ENCODE measurements at regions not wholly inside any gene's neighbourhood (a gene's known extent, or its start where the extent isn't known, plus 50 kb on each side); places are given as distances from the start of the nearest gene placed in this dataset.

GRCh38 chr14:105851716-105852377 is 325.5 kb downstream of the TMEM121 start:
- H3K27me3 ChIP-seq (ENCODE audit: insufficient read depth): no peaks in the 10 kb centered on the region
- H3K27me3 Mint-ChIP-seq (ENCODE audit: insufficient read depth, low read depth, poor library complexity): peaks cover 10% of the 10 kb centered on the region
- DNase-seq (ENCODE audit: low spot score) (no peak), ATAC-seq (no peak)
- no peak overlapping the region for H2AFZ ChIP-seq
- H3K9me2 ChIP-seq (ENCODE audit: insufficient read depth): no peaks in the 10 kb centered on the region
- no peak overlapping the region for H3K27ac ChIP-seq (ENCODE audit: low read depth)
- H3K4me1 Mint-ChIP-seq: no peaks in the 10 kb centered on the region
- H3K36me3 Mint-ChIP-seq (ENCODE audit: low read depth): peaks cover 34% of the 10 kb centered on the region
- no peaks in the 10 kb centered on the region for H3K79me2 ChIP-seq (replicated peaks; ENCODE audit: insufficient read depth)
- no peaks in the 10 kb centered on the region for H3K36me3 ChIP-seq (ENCODE audit: insufficient read depth)
- no peak overlapping the region for H3K4me3 Mint-ChIP-seq
- H3K4me3 ChIP-seq: no peak overlapping the region
- H3K9me3 Mint-ChIP-seq: peaks cover 91% of the 10 kb centered on the region
- H3K27ac Mint-ChIP-seq: no peak overlapping the region
- H3F3A ChIP-seq (replicated peaks; ENCODE audit: low read depth): no peaks in the 10 kb centered on the region
- H3K4me1 ChIP-seq (ENCODE audit: insufficient read depth): no peaks in the 10 kb centered on the region
- no peaks in the 10 kb centered on the region for H4K20me1 ChIP-seq (replicated peaks; ENCODE audit: insufficient read depth)
- H3K4me2 ChIP-seq: no peak overlapping the region
- TF ChIP-seq JUNB (IDR thresholded peaks at IDR 0.05; ENCODE audit: unreplicated experiment) (no peak), ZNF114 (CRISPR knock-in tag; IDR thresholded peaks at IDR 0.05) (no peak), REST (IDR thresholded peaks at IDR 0.05; ENCODE audit: unreplicated experiment) (no peak), ETS1 (IDR thresholded peaks at IDR 0.05) (no peak), POLR2AphosphoS5 (IDR thresholded peaks at IDR 0.05; ENCODE audit: low read depth) (no peak)

- Histone ChIP-seq H3F3A (replicated peaks; ENCODE audit: low read depth) (no peaks in the 10 kb centered on the region), H3K4me1 (ENCODE audit: insufficient read depth) (no peaks in the 10 kb centered on the region), H3K4me3 (no peak overlapping the region), H3K36me3 (ENCODE audit: insufficient read depth) (no peaks in the 10 kb centered on the region), H3K27ac (ENCODE audit: low read depth) (no peak overlapping the region), H4K20me1 (replicated peaks; ENCODE audit: insufficient read depth) (no peaks in the 10 kb centered on the region), H2AFZ (no peak overlapping the region), H3K4me2 (no peak overlapping the region), H3K9me2 (ENCODE audit: insufficient read depth) (no peaks in the 10 kb centered on the region), H3K79me2 (replicated peaks; ENCODE audit: insufficient read depth) (no peaks in the 10 kb centered on the region), H3K27me3 (ENCODE audit: insufficient read depth) (no peaks in the 10 kb centered on the region)
- H3K27ac Mint-ChIP-seq: no peak overlapping the region
- no peaks in the 10 kb centered on the region for H3K4me1 Mint-ChIP-seq
- H3K27me3 Mint-ChIP-seq (ENCODE audit: insufficient read depth, low read depth, poor library complexity): peaks cover 10% of the 10 kb centered on the region
- no peak overlapping the region for H3K4me3 Mint-ChIP-seq
- H3K9me3 Mint-ChIP-seq: peaks cover 91% of the 10 kb centered on the region
- DNase-seq (ENCODE audit: low spot score) (no peak), ATAC-seq (no peak)
- H3K36me3 Mint-ChIP-seq (ENCODE audit: low read depth): peaks cover 33% of the 10 kb centered on the region
- no peak for TF ChIP-seq NANOG (IDR thresholded peaks at IDR 0.05; ENCODE audit: borderline replicate concordance)
- TF ChIP-seq EZH2 (IDR thresholded peaks at IDR 0.05; ENCODE audit: low read depth, unreplicated experiment): no peak
- TF ChIP-seq ZNF114 (CRISPR knock-in tag; IDR thresholded peaks at IDR 0.05): no peak
- no peak for TF ChIP-seq ETS1 (IDR thresholded peaks at IDR 0.05)
- no peak for TF ChIP-seq ZNF462 (CRISPR knock-in tag; IDR thresholded peaks at IDR 0.05)
These were observed 326.1 kb downstream of the TMEM121 start for GRCh38 chr14:105852378-105853088.
